Gastroesophageal sphincter (tissue), 3 donors: ENCODE measurements at regions not wholly inside any gene's neighbourhood (a gene's known extent, or its start where the extent isn't known, plus 50 kb on each side); places are given as distances from the start of the nearest gene placed in this dataset.

Source experiments
- POLR2A ChIP-seq, 2 donors: fragments of 450-650 bp; IDR thresholded peaks; one replicate each; pipeline ENCODE4 v1.6.1; 2017; ENCODE audit warnings: antibody characterized with exemption in 2 of 2, mild to moderate bottlenecking in 2 of 2, moderate library complexity in 1 of 2
- TF ChIP-seq, protein P1 (sequence below), 4 experiments: fragments of 200-600 bp in 2 of 4; fragments of 450-650 bp in 2 of 4; sonication (generic) in 1 of 4; IDR thresholded peaks; one replicate each; pipeline ENCODE4 v1.5.1; 2017 to 2019; ENCODE audit warnings: antibody characterized with exemption in 4 of 4, mild to moderate bottlenecking in 2 of 4, moderate library complexity in 2 of 4

- TF ChIP-seq, protein P1, sequence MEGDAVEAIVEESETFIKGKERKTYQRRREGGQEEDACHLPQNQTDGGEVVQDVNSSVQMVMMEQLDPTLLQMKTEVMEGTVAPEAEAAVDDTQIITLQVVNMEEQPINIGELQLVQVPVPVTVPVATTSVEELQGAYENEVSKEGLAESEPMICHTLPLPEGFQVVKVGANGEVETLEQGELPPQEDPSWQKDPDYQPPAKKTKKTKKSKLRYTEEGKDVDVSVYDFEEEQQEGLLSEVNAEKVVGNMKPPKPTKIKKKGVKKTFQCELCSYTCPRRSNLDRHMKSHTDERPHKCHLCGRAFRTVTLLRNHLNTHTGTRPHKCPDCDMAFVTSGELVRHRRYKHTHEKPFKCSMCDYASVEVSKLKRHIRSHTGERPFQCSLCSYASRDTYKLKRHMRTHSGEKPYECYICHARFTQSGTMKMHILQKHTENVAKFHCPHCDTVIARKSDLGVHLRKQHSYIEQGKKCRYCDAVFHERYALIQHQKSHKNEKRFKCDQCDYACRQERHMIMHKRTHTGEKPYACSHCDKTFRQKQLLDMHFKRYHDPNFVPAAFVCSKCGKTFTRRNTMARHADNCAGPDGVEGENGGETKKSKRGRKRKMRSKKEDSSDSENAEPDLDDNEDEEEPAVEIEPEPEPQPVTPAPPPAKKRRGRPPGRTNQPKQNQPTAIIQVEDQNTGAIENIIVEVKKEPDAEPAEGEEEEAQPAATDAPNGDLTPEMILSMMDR (IDR thresholded peaks at IDR 0.05): no peak
- no peak for TF ChIP-seq POLR2A (IDR thresholded peaks at IDR 0.05)
Observed at GRCh38 chr6:123702943-123703342, 66.2 kb upstream of the TRDN start.
